ENCODE measurements at regions not wholly inside any gene's neighbourhood (a gene's known extent, or its start where the extent isn't known, plus 50 kb on each side); places are given as distances from the start of the nearest gene placed in this dataset.
"Not testable (repeated sequence)": the region's sequence is repeated elsewhere in the genome, so short reads cannot be mapped to it uniquely, and the experiment has no call there.

DNA sequence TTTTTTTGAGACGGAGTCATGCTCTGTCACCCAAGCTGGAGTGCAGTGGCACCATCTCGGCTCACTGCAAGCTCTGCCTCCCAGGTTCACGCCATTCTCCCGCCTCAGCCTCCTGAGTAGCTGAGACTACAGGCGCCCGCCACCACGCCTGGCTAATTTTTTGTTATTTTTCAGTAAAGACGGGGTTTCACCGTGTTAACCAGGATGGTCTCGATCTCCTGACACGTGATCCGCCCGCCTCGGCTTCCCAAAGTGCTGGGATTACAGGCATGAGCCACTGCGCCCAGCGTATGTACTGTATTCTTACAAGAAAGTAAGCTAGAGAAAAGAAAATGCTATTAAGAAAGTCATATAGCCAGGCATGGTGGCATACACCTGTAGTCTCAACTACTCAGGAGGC, 84.8 kb upstream of the CMC1 start:
- not testable (repeated sequence) for DNase-seq

DNA sequence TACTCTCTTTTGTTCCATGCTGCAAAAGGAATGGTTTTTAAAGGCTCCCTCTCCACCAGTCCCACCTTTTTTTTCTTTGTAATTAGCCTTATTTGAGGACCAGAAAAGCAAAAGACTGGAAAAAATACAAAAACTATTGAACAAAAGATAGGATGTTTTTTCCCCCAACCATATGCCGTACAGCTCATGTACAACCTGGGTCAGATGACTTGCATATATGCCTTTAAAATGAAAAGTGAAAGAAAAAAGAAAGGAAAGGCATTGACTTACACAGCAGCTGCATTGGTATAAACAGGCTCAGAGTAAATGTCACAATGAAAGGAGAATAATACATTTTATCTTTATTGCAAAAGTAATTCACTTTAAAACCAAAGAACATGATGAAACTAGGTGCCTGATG, 69.5 kb upstream of the CMC1 start:
- DNase-seq, result no peak

DNA sequence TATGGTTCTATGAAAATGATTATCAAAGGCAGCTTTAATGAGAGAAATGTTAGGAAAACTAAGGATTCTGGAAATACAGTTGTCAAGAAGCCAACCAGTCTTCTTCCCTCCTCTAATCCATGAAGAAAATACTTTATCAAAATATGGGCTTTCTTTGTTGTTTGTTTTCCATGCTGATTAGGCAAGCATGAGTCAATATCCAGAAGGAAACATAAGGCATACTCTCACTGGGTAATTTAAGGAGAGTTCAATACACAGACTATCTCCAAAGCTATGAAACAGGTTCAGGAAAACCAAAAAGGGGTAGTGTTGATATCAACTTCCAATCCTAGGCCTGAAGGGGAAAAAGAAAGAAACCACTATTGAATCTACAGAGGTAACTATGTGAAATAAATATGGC, 68.7 kb upstream of the CMC1 start:
- DNase-seq, result no peak

DNA sequence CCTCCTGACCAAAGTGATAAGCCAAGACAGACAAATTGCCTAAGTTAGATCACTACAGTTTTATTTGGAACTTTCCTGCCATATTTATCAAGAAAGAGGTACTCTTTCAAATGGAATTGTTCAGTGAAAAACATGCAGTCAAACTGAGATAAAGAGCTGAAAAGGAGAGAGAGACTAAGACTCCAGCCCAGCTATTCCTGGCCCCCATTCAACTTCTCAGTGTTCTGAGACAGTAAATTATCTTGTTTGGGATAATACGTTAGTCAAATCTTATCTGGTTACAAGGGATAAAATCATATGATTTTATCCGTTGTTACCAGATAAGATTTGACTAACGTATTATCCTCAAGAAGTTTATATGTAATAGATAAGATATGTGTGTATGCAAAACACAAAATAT, 67.6 kb upstream of the CMC1 start:
- DNase-seq, result no peak

DNA sequence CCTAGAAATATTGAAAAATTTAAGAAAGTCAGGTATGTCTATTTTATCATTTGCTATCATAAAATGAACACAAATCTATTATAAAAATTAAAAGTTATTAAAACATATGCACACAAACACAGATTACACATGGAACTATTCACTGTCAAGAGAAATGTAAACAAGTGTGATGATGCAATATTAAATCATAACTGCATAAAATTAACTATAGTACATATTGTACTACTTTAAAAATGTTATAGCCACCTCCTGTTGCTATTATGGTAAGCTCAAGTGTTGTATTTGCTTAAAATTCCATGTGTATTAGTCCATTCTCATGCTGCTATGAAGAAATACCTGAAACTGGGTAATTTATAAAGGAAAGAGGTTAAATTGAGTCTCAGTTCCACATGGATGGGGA, 54.7 kb upstream of the CMC1 start:
- DNase-seq, result no peak

DNA sequence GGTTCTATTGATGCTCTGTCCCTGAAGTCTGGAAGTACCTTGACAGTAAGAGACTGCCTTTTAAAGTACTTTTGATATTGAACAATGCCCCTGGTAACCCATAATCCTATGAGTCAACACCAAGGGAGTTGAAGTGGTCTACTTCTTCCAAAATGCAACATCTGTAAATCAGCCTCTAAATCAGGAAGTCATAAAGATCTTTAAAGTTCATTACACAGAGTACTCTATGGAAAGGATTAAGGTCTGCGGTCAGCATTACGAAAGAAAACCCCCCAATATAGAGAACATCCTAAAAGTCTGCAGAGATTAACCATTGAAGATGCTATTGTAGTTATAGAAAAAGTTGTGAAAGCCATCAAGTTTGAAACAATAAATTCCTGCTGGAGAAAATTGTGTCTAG, 52.7 kb upstream of the CMC1 start:
- DNase-seq, result no peak

DNA sequence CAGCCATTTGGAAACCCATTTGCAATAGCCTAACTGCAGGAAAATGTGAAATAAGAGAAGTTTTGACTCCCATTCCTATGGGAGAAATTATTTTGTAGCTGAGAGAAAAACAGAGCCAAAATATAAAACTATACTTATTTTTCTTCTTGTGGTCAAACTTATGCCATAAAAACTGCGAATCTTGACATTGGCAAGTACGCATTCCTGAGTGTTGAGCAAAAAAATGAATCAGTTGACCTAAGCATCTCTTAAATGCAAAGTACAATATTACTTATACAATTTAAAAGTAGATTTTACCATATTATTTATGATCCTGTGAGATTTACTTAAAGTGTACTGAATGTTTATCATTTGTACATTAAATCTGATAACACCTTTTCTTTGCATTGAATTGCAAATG, 50.1 kb upstream of the CMC1 start:
- DNase-seq, result no peak

Measured in GDM1 (cell line).